ENCODE measurements at regions not wholly inside any gene's neighbourhood (a gene's known extent, or its start where the extent isn't known, plus 50 kb on each side); places are given as distances from the start of the nearest gene placed in this dataset.

DNA sequence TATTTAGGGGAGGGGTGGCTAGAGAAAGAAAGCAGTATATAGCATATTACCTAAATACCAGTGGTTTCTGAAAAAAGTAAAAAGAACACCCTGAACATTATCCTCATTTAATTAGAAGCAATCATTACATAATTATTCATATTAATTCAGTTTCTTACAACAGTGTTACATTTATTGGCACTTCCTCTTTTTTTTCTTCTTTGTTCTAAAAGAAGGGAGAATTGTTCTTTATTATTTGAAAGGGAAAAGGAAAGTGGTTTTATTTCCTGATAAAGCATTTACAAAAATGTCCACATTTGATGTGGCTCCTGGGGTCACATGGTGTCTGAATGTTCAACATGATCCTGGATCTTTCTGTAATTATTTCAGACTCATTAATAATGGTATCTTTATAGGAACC is 254.9 kb upstream of the ZEB2 start:
- DNase-seq (ENCODE audit: low read depth, low spot score) (no peak), ATAC-seq (no peak)
- ChIA-PET POLR2A (no interaction called here), RAD21 (ENCODE audit: low non-redundant PET in 1 of 2, low total read pairs in 2 of 2, uncharacterized antibody in 2 of 2, unreplicated experiment in 2 of 2) (no interaction called here), CTCF (no interaction called here)
- TF ChIP-seq, protein P1, sequence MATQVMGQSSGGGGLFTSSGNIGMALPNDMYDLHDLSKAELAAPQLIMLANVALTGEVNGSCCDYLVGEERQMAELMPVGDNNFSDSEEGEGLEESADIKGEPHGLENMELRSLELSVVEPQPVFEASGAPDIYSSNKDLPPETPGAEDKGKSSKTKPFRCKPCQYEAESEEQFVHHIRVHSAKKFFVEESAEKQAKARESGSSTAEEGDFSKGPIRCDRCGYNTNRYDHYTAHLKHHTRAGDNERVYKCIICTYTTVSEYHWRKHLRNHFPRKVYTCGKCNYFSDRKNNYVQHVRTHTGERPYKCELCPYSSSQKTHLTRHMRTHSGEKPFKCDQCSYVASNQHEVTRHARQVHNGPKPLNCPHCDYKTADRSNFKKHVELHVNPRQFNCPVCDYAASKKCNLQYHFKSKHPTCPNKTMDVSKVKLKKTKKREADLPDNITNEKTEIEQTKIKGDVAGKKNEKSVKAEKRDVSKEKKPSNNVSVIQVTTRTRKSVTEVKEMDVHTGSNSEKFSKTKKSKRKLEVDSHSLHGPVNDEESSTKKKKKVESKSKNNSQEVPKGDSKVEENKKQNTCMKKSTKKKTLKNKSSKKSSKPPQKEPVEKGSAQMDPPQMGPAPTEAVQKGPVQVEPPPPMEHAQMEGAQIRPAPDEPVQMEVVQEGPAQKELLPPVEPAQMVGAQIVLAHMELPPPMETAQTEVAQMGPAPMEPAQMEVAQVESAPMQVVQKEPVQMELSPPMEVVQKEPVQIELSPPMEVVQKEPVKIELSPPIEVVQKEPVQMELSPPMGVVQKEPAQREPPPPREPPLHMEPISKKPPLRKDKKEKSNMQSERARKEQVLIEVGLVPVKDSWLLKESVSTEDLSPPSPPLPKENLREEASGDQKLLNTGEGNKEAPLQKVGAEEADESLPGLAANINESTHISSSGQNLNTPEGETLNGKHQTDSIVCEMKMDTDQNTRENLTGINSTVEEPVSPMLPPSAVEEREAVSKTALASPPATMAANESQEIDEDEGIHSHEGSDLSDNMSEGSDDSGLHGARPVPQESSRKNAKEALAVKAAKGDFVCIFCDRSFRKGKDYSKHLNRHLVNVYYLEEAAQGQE (IDR thresholded peaks at IDR 0.05; ENCODE audit: low read depth): no peak
- TF ChIP-seq, protein P2, sequence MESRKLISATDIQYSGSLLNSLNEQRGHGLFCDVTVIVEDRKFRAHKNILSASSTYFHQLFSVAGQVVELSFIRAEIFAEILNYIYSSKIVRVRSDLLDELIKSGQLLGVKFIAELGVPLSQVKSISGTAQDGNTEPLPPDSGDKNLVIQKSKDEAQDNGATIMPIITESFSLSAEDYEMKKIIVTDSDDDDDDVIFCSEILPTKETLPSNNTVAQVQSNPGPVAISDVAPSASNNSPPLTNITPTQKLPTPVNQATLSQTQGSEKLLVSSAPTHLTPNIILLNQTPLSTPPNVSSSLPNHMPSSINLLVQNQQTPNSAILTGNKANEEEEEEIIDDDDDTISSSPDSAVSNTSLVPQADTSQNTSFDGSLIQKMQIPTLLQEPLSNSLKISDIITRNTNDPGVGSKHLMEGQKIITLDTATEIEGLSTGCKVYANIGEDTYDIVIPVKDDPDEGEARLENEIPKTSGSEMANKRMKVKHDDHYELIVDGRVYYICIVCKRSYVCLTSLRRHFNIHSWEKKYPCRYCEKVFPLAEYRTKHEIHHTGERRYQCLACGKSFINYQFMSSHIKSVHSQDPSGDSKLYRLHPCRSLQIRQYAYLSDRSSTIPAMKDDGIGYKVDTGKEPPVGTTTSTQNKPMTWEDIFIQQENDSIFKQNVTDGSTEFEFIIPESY (IDR thresholded peaks at IDR 0.05; ENCODE audit: extremely low read depth, insufficient replicate concordance, low read length): no peak
- TF ChIP-seq ZFX (IDR thresholded peaks at IDR 0.05) (no peak), FOSL1 (IDR thresholded peaks at IDR 0.05; ENCODE audit: low read depth) (no peak), EZH2phosphoT487 (IDR thresholded peaks at IDR 0.05; ENCODE audit: borderline replicate concordance) (no peak), JUND (IDR thresholded peaks at IDR 0.05) (no peak), SP1 (IDR thresholded peaks at IDR 0.05; ENCODE audit: low read depth) (no peak), POLR2A (IDR thresholded peaks at IDR 0.05; ENCODE audit: borderline replicate concordance, extremely low read depth, insufficient read depth, insufficient read length) (no peak), TCF7L2 (IDR thresholded peaks at IDR 0.05; ENCODE audit: borderline replicate concordance, extremely low read depth, insufficient read depth, insufficient read length) (no peak)
- TF ChIP-seq, protein P3, sequence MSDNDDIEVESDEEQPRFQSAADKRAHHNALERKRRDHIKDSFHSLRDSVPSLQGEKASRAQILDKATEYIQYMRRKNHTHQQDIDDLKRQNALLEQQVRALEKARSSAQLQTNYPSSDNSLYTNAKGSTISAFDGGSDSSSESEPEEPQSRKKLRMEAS (IDR thresholded peaks at IDR 0.05): no peak
- TF ChIP-seq, protein P4, sequence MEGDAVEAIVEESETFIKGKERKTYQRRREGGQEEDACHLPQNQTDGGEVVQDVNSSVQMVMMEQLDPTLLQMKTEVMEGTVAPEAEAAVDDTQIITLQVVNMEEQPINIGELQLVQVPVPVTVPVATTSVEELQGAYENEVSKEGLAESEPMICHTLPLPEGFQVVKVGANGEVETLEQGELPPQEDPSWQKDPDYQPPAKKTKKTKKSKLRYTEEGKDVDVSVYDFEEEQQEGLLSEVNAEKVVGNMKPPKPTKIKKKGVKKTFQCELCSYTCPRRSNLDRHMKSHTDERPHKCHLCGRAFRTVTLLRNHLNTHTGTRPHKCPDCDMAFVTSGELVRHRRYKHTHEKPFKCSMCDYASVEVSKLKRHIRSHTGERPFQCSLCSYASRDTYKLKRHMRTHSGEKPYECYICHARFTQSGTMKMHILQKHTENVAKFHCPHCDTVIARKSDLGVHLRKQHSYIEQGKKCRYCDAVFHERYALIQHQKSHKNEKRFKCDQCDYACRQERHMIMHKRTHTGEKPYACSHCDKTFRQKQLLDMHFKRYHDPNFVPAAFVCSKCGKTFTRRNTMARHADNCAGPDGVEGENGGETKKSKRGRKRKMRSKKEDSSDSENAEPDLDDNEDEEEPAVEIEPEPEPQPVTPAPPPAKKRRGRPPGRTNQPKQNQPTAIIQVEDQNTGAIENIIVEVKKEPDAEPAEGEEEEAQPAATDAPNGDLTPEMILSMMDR (IDR thresholded peaks at IDR 0.05 in 2 of 3, conservative IDR thresholded peaks at IDR 0.05 in 1 of 3; ENCODE audit: borderline replicate concordance in 1 of 3, insufficient read depth in 1 of 3, low read depth in 2 of 3, low read length in 2 of 3): no peak
- Histone ChIP-seq H3K27ac (ENCODE audit: low read depth, low read length) (no peak overlapping the region), H3K9me3 (ENCODE audit: control insufficient read depth in 1 of 2, insufficient read depth in 1 of 2, low read depth in 1 of 2, low read length in 2 of 2) (no peaks in the 10 kb centered on the region), H2AFZ (ENCODE audit: low read depth, low read length, poor library complexity, severe bottlenecking) (no peak overlapping the region), H3K9ac (ENCODE audit: low read length) (no peak overlapping the region), H4K20me1 (ENCODE audit: insufficient read depth) (no peaks in the 10 kb centered on the region), H3K9me2 (ENCODE audit: insufficient read depth) (no peaks in the 10 kb centered on the region), H3K4me1 (ENCODE audit: control insufficient read depth in 1 of 2, insufficient read depth in 2 of 2, low read length in 2 of 2) (no peaks in the 10 kb centered on the region), H3K36me3 (ENCODE audit: control insufficient read depth in 1 of 2, insufficient read depth in 2 of 2, low read length in 2 of 2) (no peaks in the 10 kb centered on the region), H3K27me3 (ENCODE audit: insufficient read depth, low read length) (no peaks in the 10 kb centered on the region), H3K4me3 (replicated peaks in 1 of 2; ENCODE audit: low read depth in 1 of 2, low read length in 2 of 2) (no peak overlapping the region), H3K79me2 (ENCODE audit: insufficient read depth, low read length) (no peaks in the 10 kb centered on the region), H3K4me2 (ENCODE audit: low read length) (no peak overlapping the region)
- intact Hi-C loops (cut with micrococcal nuclease): no loop called here
- BruUV-seq (replicated peaks): no TSS peak
